Activated naive CD4-positive, alpha-beta T cell treated with anti-CD3 and anti-CD28 coated beads, Interleukin-2, amount 50 U/mL, for 24 hours (primary cell): ENCODE measurements at regions not wholly inside any gene's neighbourhood (a gene's known extent, or its start where the extent isn't known, plus 50 kb on each side); places are given as distances from the start of the nearest gene placed in this dataset.
"Not testable (repeated sequence)": the region's sequence is repeated elsewhere in the genome, so short reads cannot be mapped to it uniquely, and the experiment has no call there.

Experiments used
- H3K27ac Mint-ChIP-seq: one replicate; pipeline ENCODE4 v1.8.0; 2021; ENCODE audit warnings: mild to moderate bottlenecking, mixed read lengths
- H3K27me3 Mint-ChIP-seq: one replicate; pipeline ENCODE4 v1.8.0; 2021; ENCODE audit warnings: mixed read lengths
- H3K36me3 Mint-ChIP-seq: one replicate; pipeline ENCODE4 v1.8.0; 2021; ENCODE audit warnings: mixed read lengths
- H3K4me1 Mint-ChIP-seq: one replicate; pipeline ENCODE4 v1.8.0; 2021; ENCODE audit warnings: mixed read lengths
- H3K4me3 Mint-ChIP-seq: one replicate; pipeline ENCODE4 v1.8.0; 2021; ENCODE audit warnings: mild to moderate bottlenecking, mixed read lengths
- H3K9me3 Mint-ChIP-seq: one replicate; pipeline ENCODE4 v1.8.0; 2021; ENCODE audit warnings: mixed read lengths

GRCh38 chr6:144466716-144467115 is 181.6 kb downstream of the UTRN start:
- peaks cover 21% of the 10 kb centered on the region for H3K36me3 Mint-ChIP-seq
- H3K4me1 Mint-ChIP-seq = peaks cover 32% of the 10 kb centered on the region
- H3K9me3 Mint-ChIP-seq = no peaks in the 10 kb centered on the region
- no peak overlapping the region for H3K27ac Mint-ChIP-seq
- no peaks in the 10 kb centered on the region for H3K27me3 Mint-ChIP-seq
- no peak overlapping the region for H3K4me3 Mint-ChIP-seq

DNA sequence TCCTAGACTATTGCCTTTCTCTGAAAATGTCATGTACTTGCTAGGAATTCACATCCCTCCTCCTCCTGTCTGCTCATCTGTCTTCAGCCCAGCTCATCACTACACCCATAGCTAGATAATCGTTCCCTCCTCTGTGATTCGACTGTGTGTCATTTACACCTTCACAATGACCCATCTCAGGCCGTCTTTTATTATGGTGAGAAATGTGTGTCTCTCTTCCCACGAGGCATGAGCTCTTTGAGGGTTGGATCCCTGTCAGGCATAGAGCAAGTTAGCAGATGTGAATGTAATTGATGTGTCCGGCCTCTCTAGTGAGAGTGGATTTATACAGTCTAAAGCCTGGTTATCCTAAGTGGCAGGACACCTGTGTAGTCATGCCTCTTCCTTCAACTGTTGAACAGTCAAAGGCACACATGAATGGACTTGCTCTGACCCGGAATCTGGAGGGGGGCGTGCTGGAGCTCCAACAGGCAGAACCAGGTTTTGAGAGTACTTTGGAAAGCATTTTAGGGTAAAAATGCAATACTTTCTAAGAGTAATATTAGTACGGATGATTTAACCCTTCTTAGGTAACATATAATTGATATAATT is 182.1 kb downstream of the UTRN start:
- Mint-ChIP-seq H3K27ac (no peak overlapping the region), H3K36me3 (peaks cover 18% of the 10 kb centered on the region), H3K27me3 (no peaks in the 10 kb centered on the region), H3K4me3 (no peak overlapping the region), H3K4me1 (peaks cover 32% of the 10 kb centered on the region), H3K9me3 (no peaks in the 10 kb centered on the region)

DNA sequence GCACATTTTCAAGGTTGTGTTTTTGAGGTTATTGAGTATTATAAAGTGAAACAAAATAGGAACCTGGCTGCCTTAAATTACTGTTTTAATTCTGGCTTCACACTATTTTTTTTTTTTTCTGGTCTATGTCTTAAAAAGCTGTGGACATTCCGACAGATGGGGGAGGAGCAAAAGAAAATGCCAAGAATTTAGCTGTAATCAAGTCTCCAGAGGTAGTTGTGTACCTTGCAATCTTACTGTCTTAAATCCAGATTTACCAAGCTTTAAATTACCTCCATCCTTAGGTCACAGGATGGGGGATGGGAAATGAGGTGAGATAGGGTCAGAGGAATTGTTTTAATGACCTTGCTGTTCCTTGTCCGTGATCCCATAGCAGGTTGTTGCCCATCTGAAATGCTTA is 182.8 kb downstream of the UTRN start:
- Mint-ChIP-seq H3K4me1 (peaks cover 32% of the 10 kb centered on the region), H3K4me3 (peak overlapping the region; percentile 19), H3K27me3 (no peaks in the 10 kb centered on the region), H3K36me3 (peaks cover 18% of the 10 kb centered on the region), H3K9me3 (no peaks in the 10 kb centered on the region), H3K27ac (peak overlapping the region; percentile 95)

DNA sequence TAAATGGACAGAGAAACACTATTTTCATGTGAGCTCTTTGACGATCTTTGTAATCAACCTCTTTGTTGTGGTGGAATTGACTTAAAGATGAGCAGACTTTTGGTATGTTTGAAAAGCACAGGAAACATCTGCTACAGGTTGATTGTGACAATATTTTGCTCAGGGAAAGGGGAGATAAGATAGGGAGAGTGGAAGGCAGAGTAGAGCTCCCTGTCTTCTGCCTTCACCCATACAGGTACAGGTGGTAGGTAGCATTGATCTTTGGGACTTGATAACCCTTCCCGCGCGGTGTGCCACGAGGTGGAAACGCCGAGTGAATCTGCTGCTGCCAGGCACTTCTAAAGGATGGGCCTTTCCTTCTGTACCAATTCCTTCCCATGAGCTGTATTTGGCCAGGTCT is 183.6 kb downstream of the UTRN start:
- peak overlapping the region; percentile 93 for H3K27ac Mint-ChIP-seq
- H3K4me3 Mint-ChIP-seq = peak overlapping the region; percentile 73
- H3K9me3 Mint-ChIP-seq = no peaks in the 10 kb centered on the region
- H3K27me3 Mint-ChIP-seq = no peaks in the 10 kb centered on the region
- H3K4me1 Mint-ChIP-seq = peaks cover 32% of the 10 kb centered on the region
- peaks cover 14% of the 10 kb centered on the region for H3K36me3 Mint-ChIP-seq

DNA sequence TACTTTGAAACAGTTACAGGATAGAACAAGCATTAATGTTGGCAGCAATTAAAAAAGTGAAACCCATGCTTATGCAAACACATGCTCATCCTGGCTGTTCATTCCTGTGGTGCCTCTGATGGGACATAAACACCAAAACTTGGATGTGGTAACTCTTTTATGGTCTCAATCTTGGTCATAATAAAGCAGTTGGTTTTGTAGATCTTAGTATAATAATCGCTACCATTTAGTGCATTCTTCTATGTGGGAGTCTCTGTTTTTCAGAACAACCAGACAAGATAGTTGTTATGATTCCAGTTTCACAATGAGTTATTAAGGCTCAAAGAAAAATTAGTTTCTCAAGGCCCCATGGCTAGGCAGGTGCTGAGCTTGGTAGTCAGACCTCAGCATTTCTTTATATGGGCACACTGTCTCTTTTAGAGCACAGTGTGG is 184.0 kb downstream of the UTRN start:
- Mint-ChIP-seq H3K9me3 (no peaks in the 10 kb centered on the region), H3K27ac (peak overlapping the region; percentile 93), H3K27me3 (no peaks in the 10 kb centered on the region), H3K4me1 (peaks cover 32% of the 10 kb centered on the region), H3K36me3 (peaks cover 11% of the 10 kb centered on the region), H3K4me3 (peak overlapping the region; percentile 73)

DNA sequence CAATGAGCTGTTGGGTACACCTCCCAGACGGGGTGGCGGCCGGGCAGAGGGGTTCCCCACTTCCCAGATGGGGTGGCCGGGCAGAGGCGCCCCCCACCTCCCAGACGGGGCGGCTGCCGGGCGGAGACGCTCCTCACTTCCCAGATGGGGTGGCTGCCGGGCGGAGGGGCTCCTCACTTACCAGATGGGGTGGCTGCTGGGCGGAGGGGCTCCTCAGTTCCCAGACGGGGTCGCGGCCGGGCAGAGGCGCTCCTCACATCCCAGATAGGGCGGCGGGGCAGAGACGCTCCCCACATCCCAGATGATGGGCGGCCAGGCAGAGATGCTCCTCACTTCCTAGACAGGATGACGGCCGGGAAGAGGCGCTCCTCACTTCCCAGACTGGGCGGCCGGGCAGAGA is 185.1 kb downstream of the UTRN start:
- H3K9me3 Mint-ChIP-seq, H3K27me3 Mint-ChIP-seq, H3K4me3 Mint-ChIP-seq, H3K27ac Mint-ChIP-seq: not testable (repeated sequence)
- peaks cover 15% of the 10 kb centered on the region for H3K36me3 Mint-ChIP-seq
- H3K4me1 Mint-ChIP-seq = peaks cover 35% of the 10 kb centered on the region

GRCh38 chr6:144471986-144472385 is 186.9 kb downstream of the UTRN start:
- Mint-ChIP-seq H3K36me3 (peaks cover 20% of the 10 kb centered on the region), H3K27ac (peak overlapping the region; percentile 37), H3K9me3 (no peaks in the 10 kb centered on the region), H3K27me3 (no peaks in the 10 kb centered on the region), H3K4me1 (peaks cover 33% of the 10 kb centered on the region), H3K4me3 (no peak overlapping the region)

DNA sequence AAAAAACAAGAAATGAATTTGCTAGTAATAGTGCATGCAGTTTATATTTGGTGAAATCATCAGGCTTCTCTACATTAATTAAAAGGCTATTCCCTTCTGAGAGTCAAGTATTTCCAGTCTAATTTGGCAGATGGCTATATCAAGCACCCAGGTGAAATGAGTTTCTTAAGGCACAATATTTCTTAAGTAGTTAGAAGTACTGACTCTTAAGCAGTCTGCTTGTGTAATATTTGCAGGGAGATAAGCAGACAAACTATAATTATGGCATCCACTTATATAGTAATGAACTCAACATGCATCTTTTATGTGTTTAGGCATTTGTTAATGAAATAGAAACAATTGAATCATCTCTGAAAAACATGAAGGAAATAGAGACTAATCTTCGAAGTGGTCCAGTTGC is 189.2 kb downstream of the UTRN start:
- no peak overlapping the region for H3K4me3 Mint-ChIP-seq
- H3K27me3 Mint-ChIP-seq = no peaks in the 10 kb centered on the region
- H3K4me1 Mint-ChIP-seq = peaks cover 10% of the 10 kb centered on the region
- H3K27ac Mint-ChIP-seq = peak overlapping the region; percentile 80
- peaks cover 16% of the 10 kb centered on the region for H3K36me3 Mint-ChIP-seq
- no peaks in the 10 kb centered on the region for H3K9me3 Mint-ChIP-seq

- no peaks in the 10 kb centered on the region for H3K9me3 Mint-ChIP-seq
- H3K27me3 Mint-ChIP-seq = no peaks in the 10 kb centered on the region
- H3K27ac Mint-ChIP-seq = peak overlapping the region; percentile 37
- peaks cover 18% of the 10 kb centered on the region for H3K36me3 Mint-ChIP-seq
- no peak overlapping the region for H3K4me3 Mint-ChIP-seq
- peaks cover 5% of the 10 kb centered on the region for H3K4me1 Mint-ChIP-seq
Observed at GRCh38 chr6:144474904-144475303, 189.8 kb downstream of the UTRN start.

GRCh38 chr6:144475411-144475810 is 190.3 kb downstream of the UTRN start:
- peak overlapping the region; percentile 37 for H3K27ac Mint-ChIP-seq
- no peaks in the 10 kb centered on the region for H3K9me3 Mint-ChIP-seq
- H3K36me3 Mint-ChIP-seq = peaks cover 19% of the 10 kb centered on the region

GRCh38 chr6:144476286-144476685 is 191.2 kb downstream of the UTRN start:
- Mint-ChIP-seq H3K9me3 (no peaks in the 10 kb centered on the region), H3K4me1 (peaks cover 5% of the 10 kb centered on the region), H3K36me3 (peaks cover 19% of the 10 kb centered on the region), H3K27ac (peak overlapping the region; percentile 81), H3K4me3 (no peak overlapping the region), H3K27me3 (no peaks in the 10 kb centered on the region)

More at GRCh38 chr6:144475411-144475810, 190.3 kb downstream of the UTRN start:
- H3K27me3 Mint-ChIP-seq = no peaks in the 10 kb centered on the region
- H3K4me1 Mint-ChIP-seq = peaks cover 5% of the 10 kb centered on the region
- no peak overlapping the region for H3K4me3 Mint-ChIP-seq

DNA sequence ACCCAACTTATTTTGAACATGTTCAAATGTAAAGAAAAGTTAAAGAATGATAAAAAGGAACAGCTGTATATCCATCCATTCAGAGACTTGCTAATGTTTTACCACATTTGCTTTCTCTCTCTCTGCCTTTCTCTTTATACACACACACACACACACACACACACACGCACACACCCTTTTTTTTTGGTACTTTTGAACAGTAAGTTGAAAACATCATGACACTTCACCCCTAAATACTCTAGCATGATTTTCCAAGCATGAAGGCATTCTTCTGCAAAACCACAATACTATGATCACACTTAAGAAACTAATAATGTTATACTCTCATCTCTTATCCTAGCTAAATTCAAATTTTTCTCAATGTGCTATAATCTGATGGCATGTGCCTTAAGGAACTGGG is 192.3 kb downstream of the UTRN start:
- Mint-ChIP-seq H3K4me1 (peaks cover 9% of the 10 kb centered on the region), H3K27me3 (no peaks in the 10 kb centered on the region), H3K4me3 (no peak overlapping the region), H3K36me3 (peaks cover 17% of the 10 kb centered on the region), H3K27ac (peak overlapping the region; percentile 4), H3K9me3 (no peaks in the 10 kb centered on the region)

- Mint-ChIP-seq H3K9me3 (no peaks in the 10 kb centered on the region), H3K4me3 (no peak overlapping the region), H3K4me1 (peaks cover 11% of the 10 kb centered on the region), H3K36me3 (peaks cover 17% of the 10 kb centered on the region), H3K27me3 (no peaks in the 10 kb centered on the region), H3K27ac (no peak overlapping the region)
Observed at GRCh38 chr6:144477856-144478255, 192.7 kb downstream of the UTRN start.

- Mint-ChIP-seq H3K9me3 (no peaks in the 10 kb centered on the region), H3K27me3 (no peaks in the 10 kb centered on the region), H3K27ac (peak overlapping the region; percentile 85), H3K4me3 (no peak overlapping the region), H3K36me3 (peaks cover 18% of the 10 kb centered on the region), H3K4me1 (peaks cover 15% of the 10 kb centered on the region)
Observed at GRCh38 chr6:144478483-144478882, 193.3 kb downstream of the UTRN start.

GRCh38 chr6:144479991-144480390 is 194.9 kb downstream of the UTRN start:
- Mint-ChIP-seq H3K4me1 (peaks cover 13% of the 10 kb centered on the region), H3K27me3 (no peaks in the 10 kb centered on the region), H3K36me3 (peaks cover 16% of the 10 kb centered on the region), H3K9me3 (no peaks in the 10 kb centered on the region), H3K4me3 (no peak overlapping the region), H3K27ac (peak overlapping the region; percentile 68)

GRCh38 chr6:144480473-144480872 is 195.3 kb downstream of the UTRN start:
- Mint-ChIP-seq H3K27ac (peak overlapping the region; percentile 68), H3K4me1 (peaks cover 10% of the 10 kb centered on the region), H3K4me3 (no peak overlapping the region), H3K9me3 (no peaks in the 10 kb centered on the region), H3K27me3 (no peaks in the 10 kb centered on the region), H3K36me3 (peaks cover 15% of the 10 kb centered on the region)

GRCh38 chr6:144481527-144481926 is 196.4 kb downstream of the UTRN start:
- no peak overlapping the region for H3K27ac Mint-ChIP-seq
- H3K27me3 Mint-ChIP-seq = no peaks in the 10 kb centered on the region
- no peak overlapping the region for H3K4me3 Mint-ChIP-seq
- peaks cover 10% of the 10 kb centered on the region for H3K4me1 Mint-ChIP-seq
- peaks cover 14% of the 10 kb centered on the region for H3K36me3 Mint-ChIP-seq
- no peaks in the 10 kb centered on the region for H3K9me3 Mint-ChIP-seq
